ENCODE measurements at regions not wholly inside any gene's neighbourhood (a gene's known extent, or its start where the extent isn't known, plus 50 kb on each side); places are given as distances from the start of the nearest gene placed in this dataset.
A peak's percentile ranks its signal among the peaks of the same experiment; 100 is the strongest.
"Not testable (repeated sequence)": the region's sequence is repeated elsewhere in the genome, so short reads cannot be mapped to it uniquely, and the experiment has no call there.

- DNase-seq, result no peak
Observed at GRCh38 chr5:123997064-123997461, 485.1 kb downstream of the CSNK1G3 start.

- DNase-seq, result no peak
Observed at GRCh38 chr5:123992641-123993040, 480.7 kb downstream of the CSNK1G3 start.

- DNase-seq, result peak in 1 of 5 donors; percentile 1
Observed at GRCh38 chr5:123987956-123988355, 476.0 kb downstream of the CSNK1G3 start.

GRCh38 chr5:123976379-123977033, 464.5 kb downstream of the CSNK1G3 start:
- no peak for DNase-seq

GRCh38 chr5:123975521-123975920, 463.5 kb downstream of the CSNK1G3 start:
- not testable (repeated sequence) for DNase-seq

GRCh38 chr5:123966781-123967180, 454.8 kb downstream of the CSNK1G3 start:
- DNase-seq, result no peak

GRCh38 chr5:123965626-123966025, 453.6 kb downstream of the CSNK1G3 start:
- DNase-seq, result no peak

- no peak for DNase-seq
Observed at GRCh38 chr5:123964884-123965283, 452.9 kb downstream of the CSNK1G3 start.

GRCh38 chr5:123960526-123960925, 448.5 kb downstream of the CSNK1G3 start:
- DNase-seq, result no peak

- no peak for DNase-seq
Observed at GRCh38 chr5:123951582-123951977, 439.6 kb downstream of the CSNK1G3 start.

- no peak for DNase-seq
Observed at GRCh38 chr5:123950701-123951581, 439.0 kb downstream of the CSNK1G3 start.

GRCh38 chr5:123949807-123950340, 437.9 kb downstream of the CSNK1G3 start:
- DNase-seq, result no peak

GRCh38 chr5:123949043-123949804, 437.2 kb downstream of the CSNK1G3 start:
- DNase-seq, result no peak

GRCh38 chr5:123947797-123948196, 435.8 kb downstream of the CSNK1G3 start:
- DNase-seq, result no peak

- DNase-seq, result no peak
Observed at GRCh38 chr5:123945548-123945947, 433.6 kb downstream of the CSNK1G3 start.

GRCh38 chr5:123943151-123943550, 431.2 kb downstream of the CSNK1G3 start:
- no peak for DNase-seq

GRCh38 chr5:123940416-123940815, 428.4 kb downstream of the CSNK1G3 start:
- DNase-seq, result no peak

- no peak for DNase-seq
Observed at GRCh38 chr5:123937230-123937629, 425.3 kb downstream of the CSNK1G3 start.

GRCh38 chr5:123936548-123936947, 424.6 kb downstream of the CSNK1G3 start:
- DNase-seq, result no peak

- DNase-seq, result not testable (repeated sequence)
Observed at GRCh38 chr5:123933812-123934211, 421.8 kb downstream of the CSNK1G3 start.

GRCh38 chr5:123929055-123929474, 417.1 kb downstream of the CSNK1G3 start:
- DNase-seq, result no peak

- no peak for DNase-seq
Observed at GRCh38 chr5:123928401-123928800, 416.4 kb downstream of the CSNK1G3 start.

- no peak for DNase-seq
Observed at GRCh38 chr5:123921193-123921592, 409.2 kb downstream of the CSNK1G3 start.
